ENCODE measurements at regions not wholly inside any gene's neighbourhood (a gene's known extent, or its start where the extent isn't known, plus 50 kb on each side); places are given as distances from the start of the nearest gene placed in this dataset.

DNA sequence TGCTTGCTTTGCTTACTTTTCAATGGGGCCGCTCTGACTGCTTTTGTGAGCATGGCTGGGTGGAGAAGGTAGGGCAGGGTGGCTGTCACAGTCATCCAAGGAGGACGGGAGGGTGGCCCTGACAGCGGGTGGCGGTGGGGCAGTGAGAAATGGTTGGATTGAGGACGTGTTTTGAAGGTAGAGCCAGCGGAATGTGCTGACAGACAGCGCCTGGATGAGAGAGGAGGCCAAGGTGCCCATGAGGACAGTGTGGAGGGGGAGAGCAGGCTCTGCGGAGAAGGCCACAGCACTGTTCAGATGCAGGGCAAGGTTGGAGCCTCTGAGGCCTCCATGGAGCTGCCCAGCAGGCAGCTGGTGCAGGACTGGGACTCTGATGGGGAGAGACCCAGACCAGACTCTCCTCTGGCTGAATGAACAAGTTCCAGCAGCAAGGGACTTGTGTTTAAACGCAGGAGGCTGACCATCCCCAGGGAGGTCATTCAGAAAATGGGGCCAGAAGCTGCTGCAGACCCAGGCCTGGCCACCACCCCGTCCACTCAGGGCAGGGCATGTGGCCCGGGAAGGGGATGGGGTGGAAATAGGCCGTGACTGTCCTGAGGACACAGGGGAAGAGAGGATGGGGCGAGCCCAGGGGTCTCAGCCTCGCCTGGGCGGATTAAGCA is 120.3 kb upstream of the PRR20G start:
- no peak overlapping the region for H2AFZ ChIP-seq (ENCODE audit: low read depth, low read length)
- no peak overlapping the region for H3K4me3 ChIP-seq (ENCODE audit: insufficient read depth, low read depth, low read length)
- H3K9me3 Mint-ChIP-seq (ENCODE audit: unreplicated experiment), result no peaks in the 10 kb centered on the region
- TF ChIP-seq, protein P1, sequence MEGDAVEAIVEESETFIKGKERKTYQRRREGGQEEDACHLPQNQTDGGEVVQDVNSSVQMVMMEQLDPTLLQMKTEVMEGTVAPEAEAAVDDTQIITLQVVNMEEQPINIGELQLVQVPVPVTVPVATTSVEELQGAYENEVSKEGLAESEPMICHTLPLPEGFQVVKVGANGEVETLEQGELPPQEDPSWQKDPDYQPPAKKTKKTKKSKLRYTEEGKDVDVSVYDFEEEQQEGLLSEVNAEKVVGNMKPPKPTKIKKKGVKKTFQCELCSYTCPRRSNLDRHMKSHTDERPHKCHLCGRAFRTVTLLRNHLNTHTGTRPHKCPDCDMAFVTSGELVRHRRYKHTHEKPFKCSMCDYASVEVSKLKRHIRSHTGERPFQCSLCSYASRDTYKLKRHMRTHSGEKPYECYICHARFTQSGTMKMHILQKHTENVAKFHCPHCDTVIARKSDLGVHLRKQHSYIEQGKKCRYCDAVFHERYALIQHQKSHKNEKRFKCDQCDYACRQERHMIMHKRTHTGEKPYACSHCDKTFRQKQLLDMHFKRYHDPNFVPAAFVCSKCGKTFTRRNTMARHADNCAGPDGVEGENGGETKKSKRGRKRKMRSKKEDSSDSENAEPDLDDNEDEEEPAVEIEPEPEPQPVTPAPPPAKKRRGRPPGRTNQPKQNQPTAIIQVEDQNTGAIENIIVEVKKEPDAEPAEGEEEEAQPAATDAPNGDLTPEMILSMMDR (IDR thresholded peaks at IDR 0.05; ENCODE audit: insufficient read depth, low read depth, low read length), result no peak
- TF ChIP-seq EZH2 (IDR thresholded peaks at IDR 0.05; ENCODE audit: insufficient read depth, low read length), result no peak
- H3K27ac ChIP-seq (ENCODE audit: low read depth, low read length), result no peak overlapping the region
- no peak overlapping the region for H3K27ac Mint-ChIP-seq (ENCODE audit: unreplicated experiment)
- peaks cover 30% of the 10 kb centered on the region for H3K27me3 Mint-ChIP-seq (ENCODE audit: low read depth, unreplicated experiment)
- H3K4me1 Mint-ChIP-seq (ENCODE audit: low read depth, unreplicated experiment), result peaks cover 10% of the 10 kb centered on the region
- H3K4me1 ChIP-seq (ENCODE audit: insufficient read depth, low read length), result no peaks in the 10 kb centered on the region
- H3K27me3 ChIP-seq (ENCODE audit: insufficient read depth, low read length), result no peaks in the 10 kb centered on the region
- H3K4me3 Mint-ChIP-seq (ENCODE audit: unreplicated experiment), result no peak overlapping the region
- no peak for DNase-seq (ENCODE audit: low read depth)
- no peaks in the 10 kb centered on the region for H3K9me3 ChIP-seq (ENCODE audit: insufficient read depth, low read depth, low read length)
- no peaks in the 10 kb centered on the region for H3K36me3 ChIP-seq (ENCODE audit: insufficient read depth, low read length)
- no peak overlapping the region for H3K4me2 ChIP-seq (ENCODE audit: low read length)
- no peaks in the 10 kb centered on the region for H3K79me2 ChIP-seq (ENCODE audit: insufficient read depth, low read length)
- FAIRE-seq, result no peak
- H3K36me3 Mint-ChIP-seq (ENCODE audit: low read depth, unreplicated experiment), result peaks cover 2% of the 10 kb centered on the region
- H3K9ac ChIP-seq (ENCODE audit: low read length), result no peak overlapping the region
- no peaks in the 10 kb centered on the region for H4K20me1 ChIP-seq (ENCODE audit: insufficient read depth, low read length)

DNA sequence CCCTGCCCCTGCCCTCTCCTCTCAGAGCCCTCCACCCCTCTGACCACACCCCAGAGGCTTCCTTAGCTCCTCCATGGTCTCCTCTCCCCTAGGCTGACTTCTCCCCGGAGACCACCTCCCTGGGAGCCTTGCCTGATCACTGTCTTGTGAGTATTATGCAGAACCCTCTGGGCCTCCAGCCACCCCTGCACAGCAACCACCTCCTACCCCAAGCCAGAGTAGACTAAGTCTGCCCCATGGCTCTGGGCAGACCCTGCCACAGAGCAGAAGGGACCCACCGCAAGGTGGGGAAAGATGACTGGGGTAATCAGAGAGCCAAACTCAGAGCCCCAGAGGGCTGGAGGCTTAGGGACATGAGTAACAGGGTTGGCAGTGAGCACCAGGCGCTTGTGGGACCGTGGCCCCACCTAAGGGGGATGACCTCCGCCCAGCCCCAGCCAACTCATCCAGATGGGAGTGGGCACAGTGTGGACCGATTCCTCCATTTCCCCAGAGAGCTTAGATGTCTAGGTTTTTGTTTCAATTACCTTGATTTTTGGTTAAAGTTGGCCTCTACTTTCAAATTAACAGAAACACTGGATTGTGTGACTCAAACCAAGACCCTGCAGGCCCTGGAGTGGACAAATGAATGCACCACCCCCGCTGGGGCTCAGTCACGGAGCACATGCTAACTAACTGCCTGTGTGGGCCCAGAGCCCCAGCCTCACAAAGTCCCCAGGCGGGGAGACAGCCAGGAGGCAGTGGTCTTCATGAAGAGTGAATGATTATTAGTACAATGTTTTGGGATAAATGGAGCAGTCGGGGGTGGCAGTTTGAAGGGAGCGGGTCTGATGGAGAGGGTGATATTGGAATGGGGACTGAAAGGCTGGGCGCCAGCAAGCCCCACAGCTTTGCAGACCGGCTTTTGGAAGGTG is 119.4 kb upstream of the PRR20G start:
- Histone ChIP-seq H3K9ac (ENCODE audit: low read length) (no peak overlapping the region), H3K9me3 (ENCODE audit: insufficient read depth, low read depth, low read length) (no peaks in the 10 kb centered on the region), H3K4me1 (ENCODE audit: insufficient read depth, low read length) (no peaks in the 10 kb centered on the region), H3K4me3 (ENCODE audit: insufficient read depth, low read depth, low read length) (no peak overlapping the region), H3K36me3 (ENCODE audit: insufficient read depth, low read length) (no peaks in the 10 kb centered on the region), H3K27me3 (ENCODE audit: insufficient read depth, low read length) (no peaks in the 10 kb centered on the region), H3K79me2 (ENCODE audit: insufficient read depth, low read length) (no peaks in the 10 kb centered on the region), H2AFZ (ENCODE audit: low read depth, low read length) (no peak overlapping the region), H3K4me2 (ENCODE audit: low read length) (no peak overlapping the region), H3K27ac (ENCODE audit: low read depth, low read length) (no peak overlapping the region), H4K20me1 (ENCODE audit: insufficient read depth, low read length) (no peaks in the 10 kb centered on the region)
- TF ChIP-seq, protein P1 (IDR thresholded peaks at IDR 0.05; ENCODE audit: insufficient read depth, low read depth, low read length), result no peak
- TF ChIP-seq EZH2 (IDR thresholded peaks at IDR 0.05; ENCODE audit: insufficient read depth, low read length), result no peak
- FAIRE-seq, result no peak
- Mint-ChIP-seq H3K4me3 (ENCODE audit: unreplicated experiment) (no peak overlapping the region), H3K4me1 (ENCODE audit: low read depth, unreplicated experiment) (peaks cover 6% of the 10 kb centered on the region), H3K27me3 (ENCODE audit: low read depth, unreplicated experiment) (peaks cover 30% of the 10 kb centered on the region), H3K36me3 (ENCODE audit: low read depth, unreplicated experiment) (peaks cover 2% of the 10 kb centered on the region), H3K9me3 (ENCODE audit: unreplicated experiment) (no peaks in the 10 kb centered on the region), H3K27ac (ENCODE audit: unreplicated experiment) (peak overlapping the region; percentile 41)
- DNase-seq (ENCODE audit: low read depth), result no peak
